ENCODE measurements at regions not wholly inside any gene's neighbourhood (a gene's known extent, or its start where the extent isn't known, plus 50 kb on each side); places are given as distances from the start of the nearest gene placed in this dataset.

GRCh38 chr14:58784931-58785330 lies 147.2 kb downstream of the DACT1 start:
- TF ChIP-seq, protein P1, sequence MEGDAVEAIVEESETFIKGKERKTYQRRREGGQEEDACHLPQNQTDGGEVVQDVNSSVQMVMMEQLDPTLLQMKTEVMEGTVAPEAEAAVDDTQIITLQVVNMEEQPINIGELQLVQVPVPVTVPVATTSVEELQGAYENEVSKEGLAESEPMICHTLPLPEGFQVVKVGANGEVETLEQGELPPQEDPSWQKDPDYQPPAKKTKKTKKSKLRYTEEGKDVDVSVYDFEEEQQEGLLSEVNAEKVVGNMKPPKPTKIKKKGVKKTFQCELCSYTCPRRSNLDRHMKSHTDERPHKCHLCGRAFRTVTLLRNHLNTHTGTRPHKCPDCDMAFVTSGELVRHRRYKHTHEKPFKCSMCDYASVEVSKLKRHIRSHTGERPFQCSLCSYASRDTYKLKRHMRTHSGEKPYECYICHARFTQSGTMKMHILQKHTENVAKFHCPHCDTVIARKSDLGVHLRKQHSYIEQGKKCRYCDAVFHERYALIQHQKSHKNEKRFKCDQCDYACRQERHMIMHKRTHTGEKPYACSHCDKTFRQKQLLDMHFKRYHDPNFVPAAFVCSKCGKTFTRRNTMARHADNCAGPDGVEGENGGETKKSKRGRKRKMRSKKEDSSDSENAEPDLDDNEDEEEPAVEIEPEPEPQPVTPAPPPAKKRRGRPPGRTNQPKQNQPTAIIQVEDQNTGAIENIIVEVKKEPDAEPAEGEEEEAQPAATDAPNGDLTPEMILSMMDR (conservative IDR thresholded peaks at IDR 0.05) = no peak
- no peak overlapping the region for H3K27ac ChIP-seq

DNA sequence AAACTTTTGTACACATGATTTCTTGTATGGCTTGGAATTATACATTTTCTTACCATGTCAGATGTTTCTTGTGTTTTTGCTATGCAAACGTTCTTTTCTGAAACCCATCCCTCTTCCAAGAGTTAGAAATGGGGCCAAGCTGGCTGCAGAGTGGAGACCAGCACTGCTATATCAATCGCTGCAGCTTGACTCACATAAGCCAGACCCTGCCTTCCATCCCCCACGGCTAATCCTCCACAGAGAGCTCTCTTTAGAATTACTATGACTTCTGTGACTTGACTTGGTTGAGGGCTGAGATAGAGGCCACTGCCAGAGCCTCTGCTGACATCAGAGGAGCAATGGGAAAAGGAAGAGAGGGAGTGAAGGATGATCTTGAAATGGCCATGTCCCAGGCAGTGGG lies 147.9 kb downstream of the DACT1 start:
- H3K27ac ChIP-seq = no peak overlapping the region
- TF ChIP-seq, protein P1 (conservative IDR thresholded peaks at IDR 0.05) = no peak

DNA sequence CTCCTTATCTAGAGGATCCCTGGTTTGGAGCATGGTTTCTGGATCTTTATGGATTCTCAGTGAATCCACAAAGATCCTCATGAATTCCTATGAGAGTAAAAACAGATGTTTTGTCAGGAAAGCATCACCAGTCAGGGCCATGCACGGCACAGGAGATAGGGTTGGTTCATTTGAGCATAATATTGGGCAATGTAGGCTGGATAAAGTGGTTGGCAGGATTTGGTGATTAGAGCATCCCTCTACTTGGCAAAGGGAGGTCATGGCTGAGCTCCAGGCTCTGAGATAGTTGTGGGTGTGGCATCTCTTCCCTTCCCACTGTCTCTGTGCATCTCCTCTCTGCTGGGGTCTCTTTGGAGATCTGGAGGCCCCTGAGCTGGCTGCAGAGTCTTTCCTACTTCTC lies 149.8 kb downstream of the DACT1 start:
- no peak overlapping the region for H3K27ac ChIP-seq
- TF ChIP-seq, protein P1 (conservative IDR thresholded peaks at IDR 0.05) = no peak

DNA sequence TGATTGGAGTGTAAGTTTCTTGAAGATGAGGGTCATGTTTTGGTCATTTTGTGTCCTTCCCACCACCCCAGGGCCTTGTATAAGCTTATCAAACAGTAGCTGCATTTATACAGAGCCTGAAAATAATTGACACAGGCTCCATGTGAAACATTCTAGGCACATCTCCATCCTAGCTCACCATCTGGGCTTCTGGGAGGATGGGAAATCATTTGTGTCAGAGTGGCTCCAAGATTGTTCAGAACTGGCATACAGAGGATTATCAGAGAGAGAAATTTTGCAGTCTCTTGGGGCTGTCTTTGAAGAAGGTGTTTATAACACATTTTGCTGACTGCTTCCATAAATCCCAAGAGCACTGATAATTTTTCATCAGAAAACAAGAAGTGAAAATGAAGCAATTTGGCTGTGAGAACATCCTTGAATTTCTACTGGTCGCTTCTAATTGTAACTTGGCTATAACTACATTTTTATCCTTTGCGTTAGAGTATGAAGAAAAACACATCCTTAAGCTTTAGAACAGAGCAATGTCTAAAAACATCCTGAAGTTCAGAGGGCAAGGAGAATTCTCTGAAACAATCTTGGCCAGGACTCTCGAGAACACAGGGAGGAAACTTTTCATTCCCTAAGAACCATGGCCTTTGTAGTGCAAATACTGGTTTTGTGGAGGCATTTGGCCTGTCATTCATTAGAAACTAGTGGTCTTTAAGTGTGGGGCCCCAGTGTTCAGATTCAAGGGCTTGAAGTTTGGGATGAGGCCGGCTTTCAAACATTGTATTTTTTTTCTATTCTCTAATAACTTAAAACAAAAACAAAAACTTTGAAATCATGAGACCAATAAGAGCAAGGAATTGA lies 151.1 kb downstream of the DACT1 start:
- TF ChIP-seq, protein P1 (conservative IDR thresholded peaks at IDR 0.05) = no peak
- H3K27ac ChIP-seq = no peak overlapping the region

DNA sequence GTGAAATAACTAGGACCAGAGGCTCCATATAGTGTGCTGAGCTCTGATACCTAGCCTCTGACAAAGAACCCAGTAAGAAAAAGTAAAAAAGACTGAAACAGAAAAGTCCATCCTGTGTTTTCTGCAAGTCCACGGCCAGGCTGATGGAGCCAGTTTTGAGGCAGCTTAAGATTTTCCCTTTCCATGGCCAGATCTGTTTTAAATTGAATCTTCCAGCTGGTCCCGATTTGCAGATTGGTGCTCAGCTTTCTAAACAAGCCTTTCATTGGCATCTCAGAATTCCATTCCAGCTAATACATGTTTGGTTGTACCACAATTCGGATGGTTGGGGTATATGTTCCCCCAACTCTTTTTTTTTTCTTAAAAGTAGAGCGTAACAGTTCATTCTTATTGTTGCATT lies 152.0 kb downstream of the DACT1 start:
- TF ChIP-seq, protein P1 (conservative IDR thresholded peaks at IDR 0.05) = no peak

GRCh38 chr14:58792416-58792815 lies 154.7 kb downstream of the DACT1 start:
- no peak overlapping the region for H3K27ac ChIP-seq
- TF ChIP-seq, protein P1 (conservative IDR thresholded peaks at IDR 0.05) = no peak

More for the DNA sequence above, 152.0 kb downstream of the DACT1 start:
- H3K27ac ChIP-seq = no peak overlapping the region

DNA sequence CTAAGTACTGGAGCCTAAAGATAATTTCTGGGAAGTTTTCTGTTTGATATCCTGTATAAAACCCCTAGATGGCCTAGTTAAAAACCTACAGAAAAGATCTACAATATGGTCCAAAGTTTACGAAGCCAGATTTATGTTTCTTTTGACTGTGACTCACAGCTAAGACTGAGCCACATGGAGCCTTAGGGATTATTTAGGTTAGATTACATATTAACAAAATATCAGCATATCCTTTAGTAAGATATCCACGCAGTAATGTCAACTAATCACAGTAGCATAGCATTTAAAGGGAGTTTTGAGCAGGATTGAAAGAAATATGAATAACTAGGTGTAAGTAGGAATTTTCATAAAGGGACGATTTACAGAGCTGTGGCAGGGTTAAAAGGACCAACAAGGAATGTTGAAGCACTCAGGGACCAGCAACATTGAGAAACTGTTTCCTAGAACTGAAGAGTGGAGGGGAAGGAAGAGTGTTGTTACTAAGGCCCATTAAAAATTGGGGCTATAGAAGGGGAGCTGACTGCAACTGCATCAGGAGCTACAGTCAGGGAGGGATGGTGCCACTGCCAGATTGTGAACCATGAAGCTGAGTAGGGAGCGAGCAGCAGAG lies 155.5 kb downstream of the DACT1 start:
- TF ChIP-seq, protein P1 (conservative IDR thresholded peaks at IDR 0.05) = no peak
- H3K27ac ChIP-seq = no peak overlapping the region

Data from VCaP (cell line).